HEK293 (cell line): ENCODE measurements at regions not wholly inside any gene's neighbourhood (a gene's known extent, or its start where the extent isn't known, plus 50 kb on each side); places are given as distances from the start of the nearest gene placed in this dataset.

Experiments used
- CTCF ChIA-PET: fragments of 350-600 bp; formaldehyde crosslinking; extraction: SDS; loops from one replicate; lab custom pipeline; 2021; ENCODE audit warnings: antibody characterized with exemption; lab: Yijun Ruan, JAX
- POLR2A ChIA-PET: fragments of 300-600 bp; formaldehyde crosslinking; extraction: SDS; loops from one replicate; lab custom pipeline; 2020; ENCODE audit warnings: antibody characterized with exemption, inconsistent platforms; lab: Yijun Ruan, JAX
- H3K27ac ChIP-seq: fragments of 200-500 bp; sonication (Bioruptor generic); 2 replicates; pipeline ENCODE4 v1.5.1; 2014; ENCODE audit warnings: low read depth, low read length, control low read depth, inconsistent platforms; ENCODE audit errors: extremely low read depth
- H3K36me3 ChIP-seq, 2 experiments: fragments of 200-500 bp in 1 of 2; sonication (Bioruptor generic) in 1 of 2; 1 replicate in 1 of 2; 2 replicates in 1 of 2; pipeline ENCODE4 v1.5.1; 2014 to 2017; ENCODE audit warnings: inconsistent platforms in 2 of 2, low read length in 2 of 2; ENCODE audit not compliant: control insufficient read depth in 2 of 2, insufficient read depth in 1 of 2
- H3K4me1 ChIP-seq: fragments of 200-500 bp; sonication (Bioruptor generic); 2 replicates; pipeline ENCODE4 v1.5.1; 2014; ENCODE audit warnings: mild to moderate bottlenecking, low read length, inconsistent platforms; ENCODE audit not compliant: control insufficient read depth, insufficient read depth
- H3K4me3 ChIP-seq: 2 replicates; pipeline ENCODE4 v1.5.1; 2011; ENCODE audit warnings: low read depth, mild to moderate bottlenecking, control low read depth, low read length, moderate library complexity
- H3K9me3 ChIP-seq: fragments of 200-500 bp; sonication (Bioruptor generic); 2 replicates; pipeline ENCODE4 v1.5.1; 2014; ENCODE audit warnings: low read depth, low read length, inconsistent platforms; ENCODE audit not compliant: control insufficient read depth, insufficient read depth
- HOXC10 ChIP-seq: sonication (generic); formaldehyde crosslinking; IDR thresholded peaks from 2 replicates; pipeline ENCODE4 v1.8.1; 2023; ENCODE audit warnings: mild to moderate bottlenecking, missing genetic modification reagents
- OSR2 ChIP-seq: fragments of 450-650 bp; formaldehyde crosslinking; IDR thresholded peaks from 2 replicates; pipeline ENCODE4 v1.5.1; 2016; ENCODE audit warnings: missing biosample characterization, missing genetic modification characterization
- OVOL3 ChIP-seq: fragments of 450-650 bp; formaldehyde crosslinking; IDR thresholded peaks from 2 replicates; pipeline ENCODE4 v1.5.1; 2016; ENCODE audit warnings: missing biosample characterization, missing genetic modification characterization
- PRDM1 ChIP-seq: fragments of 450-650 bp; formaldehyde crosslinking; IDR thresholded peaks from 2 replicates; pipeline ENCODE4; 2016; ENCODE audit warnings: missing biosample characterization, missing genetic modification characterization
- SCRT1 ChIP-seq: fragments of 450-650 bp; formaldehyde crosslinking; IDR thresholded peaks from 2 replicates; pipeline ENCODE4 v1.5.1; 2016; ENCODE audit warnings: missing biosample characterization, missing genetic modification characterization, borderline replicate concordance
- ZBTB20 ChIP-seq: fragments of 450-650 bp; formaldehyde crosslinking; IDR thresholded peaks from 2 replicates; pipeline ENCODE4 v1.5.1; 2016; ENCODE audit warnings: missing biosample characterization, missing genetic modification characterization
- ZBTB8A ChIP-seq: fragments of 450-650 bp; formaldehyde crosslinking; IDR thresholded peaks from 2 replicates; pipeline ENCODE4 v1.5.1; 2016; ENCODE audit warnings: missing biosample characterization, missing genetic modification characterization
- ZFP37 ChIP-seq: fragments of 450-650 bp; formaldehyde crosslinking; IDR thresholded peaks from 2 replicates; pipeline ENCODE4 v1.5.1; 2016; ENCODE audit warnings: missing biosample characterization, missing genetic modification characterization
- ZNF121 ChIP-seq: fragments of 450-650 bp; formaldehyde crosslinking; IDR thresholded peaks from 2 replicates; pipeline ENCODE4 v1.5.1; 2016; ENCODE audit warnings: missing biosample characterization, missing genetic modification characterization
- ZNF132 ChIP-seq: fragments of 450-650 bp; formaldehyde crosslinking; IDR thresholded peaks from 2 replicates; pipeline ENCODE4 v1.5.1; 2017; ENCODE audit warnings: missing biosample characterization, missing genetic modification characterization, borderline replicate concordance
- ZNF146 ChIP-seq: fragments of 450-650 bp; formaldehyde crosslinking; IDR thresholded peaks from 2 replicates; pipeline ENCODE4 v1.5.1; 2016; ENCODE audit warnings: missing biosample characterization, missing genetic modification characterization
- ZNF155 ChIP-seq: fragments of 450-650 bp; formaldehyde crosslinking; IDR thresholded peaks from 2 replicates; pipeline ENCODE4 v1.5.1; 2016; ENCODE audit warnings: missing biosample characterization, missing genetic modification characterization
- ZNF157 ChIP-seq: fragments of 450-650 bp; formaldehyde crosslinking; IDR thresholded peaks from 2 replicates; pipeline ENCODE4 v1.5.1; 2016; ENCODE audit warnings: missing biosample characterization, missing genetic modification characterization
- ZNF16 ChIP-seq: fragments of 450-650 bp; formaldehyde crosslinking; IDR thresholded peaks from 2 replicates; pipeline ENCODE4 v1.5.1; 2016; ENCODE audit warnings: low read depth, missing biosample characterization, missing genetic modification characterization
- ZNF335 ChIP-seq: fragments of 450-650 bp; formaldehyde crosslinking; conservative IDR thresholded peaks from 2 replicates; pipeline ENCODE4 v1.5.1; 2016; ENCODE audit warnings: missing biosample characterization, missing genetic modification characterization
- ZNF521 ChIP-seq: fragments of 450-650 bp; formaldehyde crosslinking; IDR thresholded peaks from 2 replicates; pipeline ENCODE4 v1.5.1; 2017; ENCODE audit warnings: missing biosample characterization, mild to moderate bottlenecking, missing genetic modification characterization
- ZNF548 ChIP-seq: fragments of 450-650 bp; formaldehyde crosslinking; IDR thresholded peaks from 2 replicates; pipeline ENCODE4 v1.5.1; 2016; ENCODE audit warnings: missing biosample characterization, missing genetic modification characterization
- ZNF555 ChIP-seq: fragments of 450-650 bp; formaldehyde crosslinking; conservative IDR thresholded peaks from 2 replicates; pipeline ENCODE4 v1.5.1; 2017; ENCODE audit warnings: missing biosample characterization, mild to moderate bottlenecking, missing genetic modification characterization, inconsistent platforms
- ZNF560 ChIP-seq: fragments of 450-650 bp; formaldehyde crosslinking; IDR thresholded peaks from 2 replicates; pipeline ENCODE4 v1.5.1; 2017; ENCODE audit warnings: missing biosample characterization, missing genetic modification characterization, borderline replicate concordance
- ZNF585B ChIP-seq: fragments of 450-650 bp; formaldehyde crosslinking; IDR thresholded peaks from 2 replicates; pipeline ENCODE4 v1.5.1; 2016; ENCODE audit warnings: missing biosample characterization, missing genetic modification characterization
- ZNF626 ChIP-seq: fragments of 450-650 bp; sonication (Bioruptor Pico); formaldehyde crosslinking; IDR thresholded peaks from 2 replicates; pipeline ENCODE4 v1.5.1; 2018; ENCODE audit warnings: missing biosample characterization, missing genetic modification characterization, inconsistent platforms
- ZNF747 ChIP-seq: fragments of 450-650 bp; formaldehyde crosslinking; IDR thresholded peaks from 2 replicates; pipeline ENCODE4 v1.5.1; 2016; ENCODE audit warnings: missing biosample characterization, missing genetic modification characterization
- ZNF777 ChIP-seq: fragments of 450-650 bp; formaldehyde crosslinking; IDR thresholded peaks from 2 replicates; pipeline ENCODE4 v1.5.1; 2017; ENCODE audit warnings: missing biosample characterization, missing genetic modification characterization, borderline replicate concordance
- TF ChIP-seq, protein P1 (sequence below): IDR thresholded peaks from 2 replicates; pipeline ENCODE4 v1.6.1; 2011; ENCODE audit warnings: mild to moderate bottlenecking, low read depth, low read length, borderline replicate concordance
- TF ChIP-seq, protein P2 (sequence below): fragments of 450-650 bp; formaldehyde crosslinking; conservative IDR thresholded peaks from 2 replicates; pipeline ENCODE4 v1.5.1; 2016; ENCODE audit warnings: low read depth, missing biosample characterization, missing genetic modification characterization
- TF ChIP-seq, protein P3 (sequence below): fragments of 450-650 bp; formaldehyde crosslinking; IDR thresholded peaks from 2 replicates; pipeline ENCODE4 v1.5.1; 2017; ENCODE audit warnings: missing biosample characterization, missing genetic modification characterization
- TF ChIP-seq, protein P4 (sequence below): fragments of 450-650 bp; formaldehyde crosslinking; IDR thresholded peaks from 2 replicates; pipeline ENCODE4 v1.5.1; 2017; ENCODE audit warnings: missing biosample characterization, mild to moderate bottlenecking, missing genetic modification characterization, moderate library complexity
- TF ChIP-seq, protein P5 (sequence below): fragments of 450-650 bp; formaldehyde crosslinking; IDR thresholded peaks from 2 replicates; pipeline ENCODE4 v1.5.1; 2016; ENCODE audit warnings: missing biosample characterization, missing genetic modification characterization

DNA sequence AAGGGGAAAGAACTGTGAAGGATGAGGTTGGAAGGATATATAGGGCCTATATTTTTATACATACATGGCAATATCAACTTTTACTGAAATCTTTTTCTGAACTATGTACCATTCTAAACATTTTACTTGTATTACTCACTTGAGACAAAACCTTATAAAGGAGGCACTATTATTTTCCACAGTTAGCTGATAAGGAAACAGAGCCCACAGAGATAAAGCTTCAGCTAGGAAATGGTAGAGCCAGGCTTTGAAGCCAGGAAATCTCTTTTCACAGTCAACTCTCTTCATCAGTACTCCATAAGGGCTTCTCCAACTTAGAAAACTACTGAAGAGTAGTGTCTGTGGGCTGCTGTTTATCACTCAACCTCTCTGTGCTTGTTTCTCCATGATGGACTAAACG, 613.7 kb downstream of the PRELID2 start:
- ChIA-PET CTCF (no interaction called here), POLR2A (no interaction called here)
- no peak overlapping the region for H3K4me3 ChIP-seq
- no peak for TF ChIP-seq ZNF777 (tag by site-specific recombination)
- no peak for TF ChIP-seq ZNF132 (tag by site-specific recombination)
- no peak for TF ChIP-seq ZNF747 (tag by site-specific recombination)
- no peak for TF ChIP-seq ZNF16
- TF ChIP-seq ZBTB8A (tag by site-specific recombination), result no peak
- TF ChIP-seq, protein P1, sequence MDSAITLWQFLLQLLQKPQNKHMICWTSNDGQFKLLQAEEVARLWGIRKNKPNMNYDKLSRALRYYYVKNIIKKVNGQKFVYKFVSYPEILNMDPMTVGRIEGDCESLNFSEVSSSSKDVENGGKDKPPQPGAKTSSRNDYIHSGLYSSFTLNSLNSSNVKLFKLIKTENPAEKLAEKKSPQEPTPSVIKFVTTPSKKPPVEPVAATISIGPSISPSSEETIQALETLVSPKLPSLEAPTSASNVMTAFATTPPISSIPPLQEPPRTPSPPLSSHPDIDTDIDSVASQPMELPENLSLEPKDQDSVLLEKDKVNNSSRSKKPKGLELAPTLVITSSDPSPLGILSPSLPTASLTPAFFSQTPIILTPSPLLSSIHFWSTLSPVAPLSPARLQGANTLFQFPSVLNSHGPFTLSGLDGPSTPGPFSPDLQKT, result no peak
- no peak for TF ChIP-seq ZNF555 (tag by site-specific recombination)
- TF ChIP-seq ZNF155 (tag by site-specific recombination), result no peak
- TF ChIP-seq, protein P2, sequence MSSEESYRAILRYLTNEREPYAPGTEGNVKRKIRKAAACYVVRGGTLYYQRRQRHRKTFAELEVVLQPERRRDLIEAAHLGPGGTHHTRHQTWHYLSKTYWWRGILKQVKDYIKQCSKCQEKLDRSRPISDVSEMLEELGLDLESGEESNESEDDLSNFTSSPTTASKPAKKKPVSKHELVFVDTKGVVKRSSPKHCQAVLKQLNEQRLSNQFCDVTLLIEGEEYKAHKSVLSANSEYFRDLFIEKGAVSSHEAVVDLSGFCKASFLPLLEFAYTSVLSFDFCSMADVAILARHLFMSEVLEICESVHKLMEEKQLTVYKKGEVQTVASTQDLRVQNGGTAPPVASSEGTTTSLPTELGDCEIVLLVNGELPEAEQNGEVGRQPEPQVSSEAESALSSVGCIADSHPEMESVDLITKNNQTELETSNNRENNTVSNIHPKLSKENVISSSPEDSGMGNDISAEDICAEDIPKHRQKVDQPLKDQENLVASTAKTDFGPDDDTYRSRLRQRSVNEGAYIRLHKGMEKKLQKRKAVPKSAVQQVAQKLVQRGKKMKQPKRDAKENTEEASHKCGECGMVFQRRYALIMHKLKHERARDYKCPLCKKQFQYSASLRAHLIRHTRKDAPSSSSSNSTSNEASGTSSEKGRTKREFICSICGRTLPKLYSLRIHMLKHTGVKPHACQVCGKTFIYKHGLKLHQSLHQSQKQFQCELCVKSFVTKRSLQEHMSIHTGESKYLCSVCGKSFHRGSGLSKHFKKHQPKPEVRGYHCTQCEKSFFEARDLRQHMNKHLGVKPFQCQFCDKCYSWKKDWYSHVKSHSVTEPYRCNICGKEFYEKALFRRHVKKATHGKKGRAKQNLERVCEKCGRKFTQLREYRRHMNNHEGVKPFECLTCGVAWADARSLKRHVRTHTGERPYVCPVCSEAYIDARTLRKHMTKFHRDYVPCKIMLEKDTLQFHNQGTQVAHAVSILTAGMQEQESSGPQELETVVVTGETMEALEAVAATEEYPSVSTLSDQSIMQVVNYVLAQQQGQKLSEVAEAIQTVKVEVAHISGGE (tag by site-specific recombination), result no peak
- TF ChIP-seq HOXC10 (CRISPR knock-in tag), result no peak
- TF ChIP-seq ZNF548 (tag by site-specific recombination), result no peak
- TF ChIP-seq, protein P3, sequence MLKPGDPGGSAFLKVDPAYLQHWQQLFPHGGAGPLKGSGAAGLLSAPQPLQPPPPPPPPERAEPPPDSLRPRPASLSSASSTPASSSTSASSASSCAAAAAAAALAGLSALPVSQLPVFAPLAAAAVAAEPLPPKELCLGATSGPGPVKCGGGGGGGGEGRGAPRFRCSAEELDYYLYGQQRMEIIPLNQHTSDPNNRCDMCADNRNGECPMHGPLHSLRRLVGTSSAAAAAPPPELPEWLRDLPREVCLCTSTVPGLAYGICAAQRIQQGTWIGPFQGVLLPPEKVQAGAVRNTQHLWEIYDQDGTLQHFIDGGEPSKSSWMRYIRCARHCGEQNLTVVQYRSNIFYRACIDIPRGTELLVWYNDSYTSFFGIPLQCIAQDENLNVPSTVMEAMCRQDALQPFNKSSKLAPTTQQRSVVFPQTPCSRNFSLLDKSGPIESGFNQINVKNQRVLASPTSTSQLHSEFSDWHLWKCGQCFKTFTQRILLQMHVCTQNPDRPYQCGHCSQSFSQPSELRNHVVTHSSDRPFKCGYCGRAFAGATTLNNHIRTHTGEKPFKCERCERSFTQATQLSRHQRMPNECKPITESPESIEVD, result no peak
- no peak for TF ChIP-seq ZNF157 (tag by site-specific recombination)
- TF ChIP-seq ZNF335 (tag by site-specific recombination), result no peak
- no peak for TF ChIP-seq ZNF121
- no peak for TF ChIP-seq PRDM1 (tag by site-specific recombination)
- TF ChIP-seq SCRT1, result no peak
- TF ChIP-seq ZFP37 (tag by site-specific recombination), result no peak
- TF ChIP-seq, protein P4, sequence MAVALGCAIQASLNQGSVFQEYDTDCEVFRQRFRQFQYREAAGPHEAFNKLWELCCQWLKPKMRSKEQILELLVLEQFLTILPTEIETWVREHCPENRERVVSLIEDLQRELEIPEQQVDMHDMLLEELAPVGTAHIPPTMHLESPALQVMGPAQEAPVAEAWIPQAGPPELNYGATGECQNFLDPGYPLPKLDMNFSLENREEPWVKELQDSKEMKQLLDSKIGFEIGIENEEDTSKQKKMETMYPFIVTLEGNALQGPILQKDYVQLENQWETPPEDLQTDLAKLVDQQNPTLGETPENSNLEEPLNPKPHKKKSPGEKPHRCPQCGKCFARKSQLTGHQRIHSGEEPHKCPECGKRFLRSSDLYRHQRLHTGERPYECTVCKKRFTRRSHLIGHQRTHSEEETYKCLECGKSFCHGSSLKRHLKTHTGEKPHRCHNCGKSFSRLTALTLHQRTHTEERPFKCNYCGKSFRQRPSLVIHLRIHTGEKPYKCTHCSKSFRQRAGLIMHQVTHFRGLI (tag by site-specific recombination), result no peak
- no peaks in the 10 kb centered on the region for H3K9me3 ChIP-seq
- H3K36me3 ChIP-seq, result no peaks in the 10 kb centered on the region
- no peaks in the 10 kb centered on the region for H3K4me1 ChIP-seq
- H3K27ac ChIP-seq, result no peak overlapping the region

DNA sequence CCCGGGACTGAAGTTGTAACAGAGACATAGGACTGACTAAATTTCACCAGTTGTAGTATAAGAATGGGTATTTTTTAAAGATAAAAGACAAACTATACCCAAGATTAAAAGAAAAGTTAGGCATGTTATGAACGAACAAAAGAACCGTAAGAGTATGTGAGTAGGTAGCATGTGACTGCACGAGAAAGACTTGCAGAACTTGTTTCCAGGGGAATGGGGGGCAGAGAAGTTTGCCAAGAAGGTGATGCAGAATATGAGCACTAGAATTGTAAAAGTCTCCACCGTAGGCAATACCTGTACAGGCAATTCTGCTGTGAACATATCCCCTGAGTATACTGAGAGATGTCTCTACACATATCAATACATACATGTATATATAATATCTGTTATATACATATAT, 614.7 kb downstream of the PRELID2 start:
- CTCF ChIA-PET, result no interaction called here
- POLR2A ChIA-PET, result no interaction called here

More for the DNA sequence above, 614.7 kb downstream of the PRELID2 start:
- no peak for TF ChIP-seq ZNF626 (tag by site-specific recombination)
- TF ChIP-seq OVOL3 (tag by site-specific recombination), result no peak
- no peak for TF ChIP-seq ZNF146 (tag by site-specific recombination)
- TF ChIP-seq, protein P5, sequence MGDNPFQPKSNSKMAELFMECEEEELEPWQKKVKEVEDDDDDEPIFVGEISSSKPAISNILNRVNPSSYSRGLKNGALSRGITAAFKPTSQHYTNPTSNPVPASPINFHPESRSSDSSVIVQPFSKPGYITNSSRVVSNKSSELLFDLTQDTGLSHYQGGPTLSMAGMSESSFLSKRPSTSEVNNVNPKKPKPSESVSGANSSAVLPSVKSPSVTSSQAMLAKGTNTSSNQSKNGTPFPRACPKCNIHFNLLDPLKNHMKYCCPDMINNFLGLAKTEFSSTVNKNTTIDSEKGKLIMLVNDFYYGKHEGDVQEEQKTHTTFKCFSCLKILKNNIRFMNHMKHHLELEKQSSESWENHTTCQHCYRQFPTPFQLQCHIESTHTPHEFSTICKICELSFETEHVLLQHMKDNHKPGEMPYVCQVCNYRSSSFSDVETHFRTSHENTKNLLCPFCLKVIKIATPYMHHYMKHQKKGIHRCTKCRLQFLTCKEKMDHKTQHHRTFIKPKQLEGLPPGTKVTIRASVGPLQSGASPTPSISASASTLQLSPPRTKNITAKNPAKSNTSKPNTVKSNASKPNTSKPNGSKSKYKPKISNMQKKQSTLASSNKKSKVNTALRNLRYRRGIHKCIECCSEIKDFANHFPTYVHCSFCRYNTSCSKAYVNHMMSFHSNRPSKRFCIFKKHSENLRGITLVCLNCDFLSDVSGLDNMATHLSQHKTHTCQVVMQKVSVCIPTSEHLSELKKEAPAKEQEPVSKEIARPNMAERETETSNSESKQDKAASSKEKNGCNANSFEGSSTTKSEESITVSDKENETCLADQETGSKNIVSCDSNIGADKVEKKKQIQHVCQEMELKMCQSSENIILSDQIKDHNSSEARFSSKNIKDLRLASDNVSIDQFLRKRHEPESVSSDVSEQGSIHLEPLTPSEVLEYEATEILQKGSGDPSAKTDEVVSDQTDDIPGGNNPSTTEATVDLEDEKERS (tag by site-specific recombination), result no peak
- TF ChIP-seq ZNF521 (tag by site-specific recombination), result no peak
- no peak for TF ChIP-seq ZBTB20 (tag by site-specific recombination)
- TF ChIP-seq ZNF560 (tag by site-specific recombination), result no peak
- no peak for TF ChIP-seq ZNF585B
- no peak for TF ChIP-seq OSR2
- Histone ChIP-seq H3K4me3 (no peak overlapping the region), H3K27ac (no peak overlapping the region), H3K36me3 (no peaks in the 10 kb centered on the region), H3K4me1 (no peaks in the 10 kb centered on the region), H3K9me3 (no peaks in the 10 kb centered on the region)
